H9 (cell line): ENCODE measurements at regions not wholly inside any gene's neighbourhood (a gene's known extent, or its start where the extent isn't known, plus 50 kb on each side); places are given as distances from the start of the nearest gene placed in this dataset.

Experiments
- DNase-seq: peaks from one replicate; pipeline ENCODE4 v3.0.0-alpha.2; 2017
- H2AFZ ChIP-seq: one replicate; pipeline ENCODE4 v1.6.1; 2013; ENCODE audit warnings: mild to moderate bottlenecking, low read length, control low read depth, moderate library complexity
- H2AK5ac ChIP-seq: 2 replicates; pipeline ENCODE4 v1.6.1; 2013; ENCODE audit warnings: low read length, control low read depth, mixed read lengths; ENCODE audit not compliant: insufficient read length
- H2BK120ac ChIP-seq: one replicate; pipeline ENCODE4 v1.6.1; 2013; ENCODE audit warnings: low read depth, mild to moderate bottlenecking, low read length, control low read depth, inconsistent platforms; ENCODE audit not compliant: poor library complexity, severe bottlenecking
- H2BK12ac ChIP-seq: 2 replicates; pipeline ENCODE4 v1.6.1; 2013; ENCODE audit warnings: low read length, control low read depth, mixed read lengths, low read depth; ENCODE audit not compliant: insufficient read length
- H2BK15ac ChIP-seq: 2 replicates; pipeline ENCODE4 v1.6.1; 2013; ENCODE audit warnings: low read depth, low read length, control low read depth
- H2BK20ac ChIP-seq: one replicate; pipeline ENCODE4 v1.6.1; 2013; ENCODE audit warnings: low read depth, mild to moderate bottlenecking, low read length, control low read depth, inconsistent platforms; ENCODE audit not compliant: poor library complexity, severe bottlenecking
- H2BK5ac ChIP-seq: 2 replicates; pipeline ENCODE4 v1.6.1; 2013; ENCODE audit warnings: low read length, control low read depth, mixed read lengths; ENCODE audit not compliant: insufficient read length
- H3K14ac ChIP-seq: 2 replicates; pipeline ENCODE4 v1.6.1; 2013; ENCODE audit warnings: low read length, control low read depth; ENCODE audit not compliant: insufficient read depth
- H3K18ac ChIP-seq: 2 replicates; pipeline ENCODE4 v1.6.1; 2013; ENCODE audit warnings: low read depth, mild to moderate bottlenecking, mixed read lengths, low read length, control low read depth; ENCODE audit not compliant: insufficient read length
- H3K23ac ChIP-seq: 2 replicates; pipeline ENCODE4 v1.6.1; 2013; ENCODE audit warnings: low read length, control low read depth, mixed read lengths, low read depth; ENCODE audit not compliant: insufficient read length
- H3K23me2 ChIP-seq: 2 replicates; pipeline ENCODE4 v1.6.1; 2013; ENCODE audit warnings: low read depth, mild to moderate bottlenecking, mixed read lengths, low read length, control low read depth; ENCODE audit not compliant: insufficient read length, poor library complexity, severe bottlenecking
- H3K27ac ChIP-seq: 2 replicates; pipeline ENCODE4 v1.5.1; 2013; ENCODE audit warnings: low read length, control low read depth, mixed read lengths, low read depth; ENCODE audit not compliant: insufficient read length
- H3K27me3 ChIP-seq: 2 replicates; pipeline ENCODE4 v1.6.1; 2013; ENCODE audit warnings: low read length, control low read depth, inconsistent platforms; ENCODE audit not compliant: insufficient read depth
- H3K4ac ChIP-seq: 2 replicates; pipeline ENCODE4 v1.6.1; 2013; ENCODE audit warnings: low read depth, mild to moderate bottlenecking, control low read depth, inconsistent platforms, low read length, moderate library complexity
- H3K4me1 ChIP-seq: 2 replicates; pipeline ENCODE4 v1.6.1; 2013; ENCODE audit warnings: low read length, control low read depth, inconsistent platforms; ENCODE audit not compliant: insufficient read depth
- H3K4me2 ChIP-seq: 2 replicates; pipeline ENCODE4 v1.6.1; 2013; ENCODE audit warnings: low read length, control low read depth, mixed read lengths; ENCODE audit not compliant: insufficient read length, insufficient read depth
- H3K56ac ChIP-seq: 2 replicates; pipeline ENCODE4 v1.6.1; 2013; ENCODE audit warnings: low read depth, mild to moderate bottlenecking, mixed read lengths, low read length, control low read depth; ENCODE audit not compliant: insufficient read length
- H3K79me1 ChIP-seq: 2 replicates; pipeline ENCODE4 v1.6.1; 2013; ENCODE audit warnings: low read depth, mild to moderate bottlenecking, moderate library complexity, low read length, control low read depth, inconsistent platforms; ENCODE audit not compliant: insufficient read depth, poor library complexity, severe bottlenecking
- H3K79me2 ChIP-seq: 2 replicates; pipeline ENCODE4 v1.6.1; 2013; ENCODE audit warnings: low read length, control low read depth, inconsistent platforms; ENCODE audit not compliant: insufficient read depth
- H3K9ac ChIP-seq: 2 replicates; pipeline ENCODE4 v1.6.1; 2013; ENCODE audit warnings: low read length, control low read depth, mixed read lengths; ENCODE audit not compliant: insufficient read length; ENCODE audit errors: extremely low read depth
- H3K9me3 ChIP-seq: one replicate; pipeline ENCODE4 v1.6.1; 2013; ENCODE audit warnings: low read depth, low read length, inconsistent platforms; ENCODE audit not compliant: control insufficient read depth
- H3T11ph ChIP-seq: one replicate; pipeline ENCODE4 v1.6.1; 2013; ENCODE audit warnings: mild to moderate bottlenecking, low read length, control low read depth, inconsistent platforms
- H4K20me1 ChIP-seq: one replicate; pipeline ENCODE4 v1.6.1; 2013; ENCODE audit not compliant: control insufficient read depth, insufficient read length, insufficient read depth
- H4K5ac ChIP-seq: 2 replicates; pipeline ENCODE4 v1.6.1; 2013; ENCODE audit warnings: low read depth, mild to moderate bottlenecking, mixed read lengths, low read length, control low read depth; ENCODE audit not compliant: insufficient read length
- H4K8ac ChIP-seq: replicated peaks from 2 replicates; pipeline ENCODE4 v1.6.1; 2013; ENCODE audit warnings: low read length, control low read depth, mixed read lengths, low read depth; ENCODE audit not compliant: insufficient read length
- H4K91ac ChIP-seq: 2 replicates; pipeline ENCODE4 v1.6.1; 2013; ENCODE audit warnings: low read depth, mild to moderate bottlenecking, moderate library complexity, mixed read lengths, low read length, control low read depth; ENCODE audit not compliant: insufficient read length
- H3K27ac Mint-ChIP-seq, 3 experiments: 2 replicates in 2 of 3; 3 replicates in 1 of 3; pipeline ENCODE4 v1.8.0; 2020 to 2021; ENCODE audit warnings: mixed read lengths in 3 of 3, mild to moderate bottlenecking in 1 of 3, moderate library complexity in 1 of 3
- H3K27me3 Mint-ChIP-seq: 2 replicates; pipeline ENCODE4 v1.8.0; 2021; ENCODE audit warnings: low read depth, mild to moderate bottlenecking, moderate library complexity, mixed read lengths
- H3K36me3 Mint-ChIP-seq, 3 experiments: 2 replicates in 2 of 3; 3 replicates in 1 of 3; pipeline ENCODE4 v1.8.0; 2020 to 2021; ENCODE audit warnings: low read depth in 3 of 3, mixed read lengths in 3 of 3; ENCODE audit not compliant: insufficient read depth in 1 of 3
- H3K4me1 Mint-ChIP-seq, 2 experiments: 2 replicates each; pipeline ENCODE4 v1.8.0; 2020; ENCODE audit warnings: mixed read lengths in 2 of 2
- H3K4me3 Mint-ChIP-seq, 2 experiments: 2 replicates in 1 of 2; 3 replicates in 1 of 2; pipeline ENCODE4 v1.8.0; 2020 to 2021; ENCODE audit warnings: mild to moderate bottlenecking in 2 of 2, mixed read lengths in 2 of 2, moderate library complexity in 1 of 2
- H3K9me3 Mint-ChIP-seq, 2 experiments: 2 replicates in 1 of 2; 3 replicates in 1 of 2; pipeline ENCODE4 v1.8.0; 2020; ENCODE audit warnings: mild to moderate bottlenecking in 2 of 2, mixed read lengths in 2 of 2, moderate library complexity in 1 of 2
- WGBS: extraction: QIAGEN DNeasy Blood & Tissue Kit; methylation state at CpG from one replicate; pipeline ENCODE4 v1.1.7; 2013; ENCODE audit warnings: missing lambda C conversion rate, low lambda C conversion rate, mixed read lengths; ENCODE audit not compliant: insufficient read length; ENCODE audit errors: extremely low coverage; 5-methylcytosine and 5-hydroxymethylcytosine counted together
- TF ChIP-seq, protein P1 (sequence below): fragments of 200-600 bp; sonication (generic); conservative IDR thresholded peaks from 3 replicates; pipeline ENCODE4 v1.8.0; 2021; ENCODE audit warnings: antibody characterized with exemption, mild to moderate bottlenecking

GRCh38 chr4:128676095-128676494 is 133.4 kb upstream of the JADE1 start:
- Histone ChIP-seq H3K79me2 (no peaks in the 10 kb centered on the region), H4K8ac (no peak overlapping the region), H3K9me3 (no peaks in the 10 kb centered on the region), H3T11ph (no peak overlapping the region), H4K5ac (no peak overlapping the region), H3K4me1 (no peaks in the 10 kb centered on the region; the same call in 1 of the 2 replicates), H3K18ac (no peak overlapping the region), H3K9ac (no peak overlapping the region), H2BK12ac (no peak overlapping the region), H3K27me3 (no peaks in the 10 kb centered on the region), H2BK20ac (no peak overlapping the region), H3K14ac (no peak overlapping the region), H3K4ac (no peak overlapping the region), H4K20me1 (no peaks in the 10 kb centered on the region), H3K27ac (no peak overlapping the region), H3K4me2 (no peak overlapping the region), H3K23ac (no peak overlapping the region), H4K91ac (no peak overlapping the region), H2AFZ (no peak overlapping the region), H3K79me1 (no peaks in the 10 kb centered on the region), H2BK15ac (no peak overlapping the region), H3K56ac (no peak overlapping the region), H2BK5ac (no peak overlapping the region), H3K23me2 (no peaks in the 10 kb centered on the region), H2BK120ac (no peak overlapping the region), H2AK5ac (no peak overlapping the region)
- no CpG with 5 or more reads among the region's 1 CpG for WGBS
- Mint-ChIP-seq H3K27me3 (no peaks in the 10 kb centered on the region), H3K4me3 (no peak overlapping the region; a peak in 1 of 5 replicates), H3K9me3 (peaks cover 9 to 13% of the 10 kb centered on the region in 2 experiments), H3K36me3 (peaks cover 3 to 8% (median 7%) of the 10 kb centered on the region in 3 experiments; a peak in 6 of 7 replicates), H3K27ac (no peak overlapping the region), H3K4me1 (peaks cover 34 to 37% of the 10 kb centered on the region in 2 experiments)
- TF ChIP-seq, protein P1, sequence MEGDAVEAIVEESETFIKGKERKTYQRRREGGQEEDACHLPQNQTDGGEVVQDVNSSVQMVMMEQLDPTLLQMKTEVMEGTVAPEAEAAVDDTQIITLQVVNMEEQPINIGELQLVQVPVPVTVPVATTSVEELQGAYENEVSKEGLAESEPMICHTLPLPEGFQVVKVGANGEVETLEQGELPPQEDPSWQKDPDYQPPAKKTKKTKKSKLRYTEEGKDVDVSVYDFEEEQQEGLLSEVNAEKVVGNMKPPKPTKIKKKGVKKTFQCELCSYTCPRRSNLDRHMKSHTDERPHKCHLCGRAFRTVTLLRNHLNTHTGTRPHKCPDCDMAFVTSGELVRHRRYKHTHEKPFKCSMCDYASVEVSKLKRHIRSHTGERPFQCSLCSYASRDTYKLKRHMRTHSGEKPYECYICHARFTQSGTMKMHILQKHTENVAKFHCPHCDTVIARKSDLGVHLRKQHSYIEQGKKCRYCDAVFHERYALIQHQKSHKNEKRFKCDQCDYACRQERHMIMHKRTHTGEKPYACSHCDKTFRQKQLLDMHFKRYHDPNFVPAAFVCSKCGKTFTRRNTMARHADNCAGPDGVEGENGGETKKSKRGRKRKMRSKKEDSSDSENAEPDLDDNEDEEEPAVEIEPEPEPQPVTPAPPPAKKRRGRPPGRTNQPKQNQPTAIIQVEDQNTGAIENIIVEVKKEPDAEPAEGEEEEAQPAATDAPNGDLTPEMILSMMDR = no peak
- DNase-seq = no peak
